LNCAP (cell line): ENCODE measurements at regions not wholly inside any gene's neighbourhood (a gene's known extent, or its start where the extent isn't known, plus 50 kb on each side); places are given as distances from the start of the nearest gene placed in this dataset.

Experiments used
- CTCF ChIP-seq: fragments of 450-650 bp; IDR thresholded peaks from 2 replicates; pipeline ENCODE4 v1.5.1; 2017; ENCODE audit warnings: mild to moderate bottlenecking

DNA sequence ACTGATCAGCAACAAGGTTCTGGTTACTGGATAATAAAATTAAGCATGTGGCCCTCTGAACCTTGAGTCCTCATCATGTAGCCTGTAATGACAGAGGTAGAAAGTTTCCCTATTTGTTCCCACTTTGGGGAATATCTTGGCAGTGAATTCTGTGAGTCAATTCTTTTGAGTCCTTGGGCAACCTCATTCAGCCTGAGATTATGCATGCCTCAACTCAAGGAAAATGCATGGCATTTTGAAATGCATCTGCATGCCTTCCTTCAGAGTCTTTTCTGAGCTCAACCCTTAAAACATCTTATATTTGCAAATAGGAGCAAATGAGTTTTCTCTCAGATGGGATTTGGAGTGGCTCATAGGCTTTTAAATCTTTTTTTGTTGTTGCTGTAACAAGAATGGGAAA, 218.1 kb upstream of the CD180 start:
- no peak for TF ChIP-seq CTCF

GRCh38 chr5:67413721-67414120, 217.1 kb upstream of the CD180 start:
- TF ChIP-seq CTCF, result no peak

DNA sequence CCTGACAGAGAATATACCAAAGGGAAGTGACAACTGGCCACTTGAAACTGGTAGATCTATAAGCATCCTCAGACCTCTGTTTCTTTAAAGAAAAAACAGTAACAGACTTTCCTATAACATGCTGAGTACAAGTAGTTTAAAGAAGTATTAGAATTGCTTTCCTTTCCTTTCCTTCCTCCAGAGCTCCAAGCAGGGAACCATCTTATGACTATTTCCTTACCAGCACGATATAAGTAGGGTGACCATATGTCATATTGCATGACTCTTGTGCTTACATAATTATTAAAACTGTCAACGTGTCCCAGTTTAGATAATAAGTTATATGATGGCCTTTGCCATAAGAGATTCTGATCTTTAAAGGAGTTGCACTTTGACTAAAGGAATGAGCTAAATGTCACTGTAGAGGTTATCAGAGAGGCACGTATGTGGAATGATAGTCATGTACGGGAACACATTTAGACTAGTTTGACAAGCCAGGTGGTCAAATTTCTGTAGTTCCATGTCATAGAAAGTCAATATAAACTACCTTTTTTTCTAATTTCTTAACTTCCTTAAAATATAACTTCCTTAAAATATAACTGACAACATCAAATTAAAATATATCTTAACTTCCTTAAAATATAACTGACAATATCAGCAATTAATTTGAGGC, 212.7 kb upstream of the CD180 start:
- TF ChIP-seq CTCF, result no peak

DNA sequence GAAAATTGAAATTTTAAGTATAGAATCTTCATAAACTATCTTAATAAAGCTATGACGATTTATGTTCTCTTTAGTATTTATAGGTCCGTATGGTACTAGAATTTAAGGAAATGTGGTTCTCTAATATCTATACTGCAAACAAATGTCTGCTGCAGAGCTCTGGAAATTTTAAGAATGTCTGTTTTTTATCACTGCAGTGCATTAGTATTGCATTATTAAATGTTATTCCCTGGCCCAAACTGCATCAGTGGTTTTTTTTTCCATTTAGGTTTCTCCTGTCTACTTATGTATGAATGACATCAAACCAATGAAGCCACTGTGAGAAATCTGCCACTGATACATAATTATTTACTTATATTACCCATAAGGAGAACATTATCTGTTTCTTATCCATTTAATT, 211.4 kb upstream of the CD180 start:
- no peak for TF ChIP-seq CTCF

GRCh38 chr5:67405755-67406154, 209.2 kb upstream of the CD180 start:
- TF ChIP-seq CTCF, result no peak

DNA sequence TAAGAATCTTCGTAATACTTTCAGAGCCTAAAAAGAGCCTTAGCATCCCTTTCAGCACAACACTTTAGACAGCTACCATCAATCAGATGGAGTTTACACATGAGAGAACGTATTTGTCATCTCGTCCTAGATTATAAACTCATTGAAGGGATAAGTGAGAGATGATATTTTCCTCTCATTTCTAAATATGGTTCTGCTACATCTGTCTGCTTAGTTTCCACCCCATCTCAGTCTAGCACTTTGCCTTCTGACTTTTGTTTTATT, 208.4 kb upstream of the CD180 start:
- TF ChIP-seq CTCF, result no peak

GRCh38 chr5:67404256-67405100, 207.9 kb upstream of the CD180 start:
- no peak for TF ChIP-seq CTCF
